ENCODE measurements at regions not wholly inside any gene's neighbourhood (a gene's known extent, or its start where the extent isn't known, plus 50 kb on each side); places are given as distances from the start of the nearest gene placed in this dataset.

- TF ChIP-seq POLR2A (IDR thresholded peaks at IDR 0.05) (no peak), CTCF (IDR thresholded peaks at IDR 0.05) (no peak)
Observed at GRCh38 chr5:63564789-63565188, 397.5 kb downstream of the HTR1A start.
